C4-2B (cell line): ENCODE measurements at regions not wholly inside any gene's neighbourhood (a gene's known extent, or its start where the extent isn't known, plus 50 kb on each side); places are given as distances from the start of the nearest gene placed in this dataset.

Experiments
- CTCF ChIP-seq: fragments of 450-650 bp; conservative IDR thresholded peaks from 2 replicates; pipeline ENCODE4 v1.5.1; 2017; ENCODE audit warnings: mild to moderate bottlenecking
- ZFX ChIP-seq: fragments of 450-650 bp; IDR thresholded peaks from 2 replicates; pipeline ENCODE4 v1.6.1; 2017

- TF ChIP-seq CTCF (no peak), ZFX (no peak)
Observed at GRCh38 chr10:30185341-30185740, 126.0 kb upstream of the JCAD start.
